HEK293T (cell line): ENCODE measurements at regions not wholly inside any gene's neighbourhood (a gene's known extent, or its start where the extent isn't known, plus 50 kb on each side); places are given as distances from the start of the nearest gene placed in this dataset.

ENCODE experiments used
- FOXK2 ChIP-seq: fragments of 450-650 bp; IDR thresholded peaks from 2 replicates; pipeline ENCODE4 v1.6.1; 2016; ENCODE audit warnings: mild to moderate bottlenecking
- FOXM1 ChIP-seq: fragments of 450-650 bp; IDR thresholded peaks from 2 replicates; pipeline ENCODE4 v1.6.1; 2017; ENCODE audit warnings: mild to moderate bottlenecking, borderline replicate concordance
- HDGF ChIP-seq: fragments of 450-650 bp; IDR thresholded peaks from 2 replicates; pipeline ENCODE4 v1.6.1; 2017; ENCODE audit warnings: antibody characterized with exemption, borderline replicate concordance
- NFRKB ChIP-seq: fragments of 450-650 bp; IDR thresholded peaks from 2 replicates; pipeline ENCODE4 v1.6.1; 2016; ENCODE audit warnings: mild to moderate bottlenecking, moderate library complexity
- SP1 ChIP-seq: fragments of 450-650 bp; IDR thresholded peaks from 2 replicates; pipeline ENCODE4 v1.6.1; 2017
- TF ChIP-seq, protein P1 (sequence below): fragments of 450-650 bp; IDR thresholded peaks from 2 replicates; pipeline ENCODE4 v1.6.1; 2016

GRCh38 chr20:11705512-11705911 lies 212.2 kb upstream of the BTBD3 start:
- no peak for TF ChIP-seq NFRKB
- TF ChIP-seq SP1 = no peak
- TF ChIP-seq HDGF = no peak
- no peak for TF ChIP-seq FOXM1
- no peak for TF ChIP-seq FOXK2
- TF ChIP-seq, protein P1, sequence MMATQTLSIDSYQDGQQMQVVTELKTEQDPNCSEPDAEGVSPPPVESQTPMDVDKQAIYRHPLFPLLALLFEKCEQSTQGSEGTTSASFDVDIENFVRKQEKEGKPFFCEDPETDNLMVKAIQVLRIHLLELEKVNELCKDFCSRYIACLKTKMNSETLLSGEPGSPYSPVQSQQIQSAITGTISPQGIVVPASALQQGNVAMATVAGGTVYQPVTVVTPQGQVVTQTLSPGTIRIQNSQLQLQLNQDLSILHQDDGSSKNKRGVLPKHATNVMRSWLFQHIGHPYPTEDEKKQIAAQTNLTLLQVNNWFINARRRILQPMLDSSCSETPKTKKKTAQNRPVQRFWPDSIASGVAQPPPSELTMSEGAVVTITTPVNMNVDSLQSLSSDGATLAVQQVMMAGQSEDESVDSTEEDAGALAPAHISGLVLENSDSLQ = no peak
